ENCODE measurements at regions not wholly inside any gene's neighbourhood (a gene's known extent, or its start where the extent isn't known, plus 50 kb on each side); places are given as distances from the start of the nearest gene placed in this dataset.
A peak's percentile ranks its signal among the peaks of the same experiment; 100 is the strongest.

DNA sequence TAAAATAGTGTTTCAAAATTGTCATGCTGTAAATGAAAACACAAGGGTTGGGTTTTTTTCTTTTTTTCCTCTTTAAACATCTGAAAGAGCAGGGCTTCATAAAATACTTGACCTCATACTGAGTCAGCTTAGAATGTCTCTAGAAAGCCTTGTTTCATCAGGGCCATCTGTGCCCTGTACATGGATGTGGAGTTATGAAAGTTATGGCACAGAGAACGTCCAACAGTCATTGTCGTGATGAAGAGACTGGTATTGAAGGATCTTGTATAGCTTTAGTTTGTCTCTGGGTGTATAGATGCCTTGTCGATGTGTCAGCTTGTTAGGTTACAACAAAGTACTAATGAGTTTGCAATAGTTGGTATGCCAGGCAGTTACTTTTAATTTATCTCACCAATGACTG is 127.3 kb downstream of the FAM204A start:
- intact Hi-C loops (cut with DNase I; ENCODE audit: low total_unique reads) = no loop called here
- DNase-seq = no peak
- H3K9me3 ChIP-seq = no peaks in the 10 kb centered on the region
- no peak for TF ChIP-seq CTCF (IDR thresholded peaks at IDR 0.05)
- no peak for TF ChIP-seq EP300 (IDR thresholded peaks at IDR 0.05; ENCODE audit: low read depth)
- TF ChIP-seq POLR2A (IDR thresholded peaks at IDR 0.05) = no peak
- no peak for TF ChIP-seq POLR2AphosphoS5 (IDR thresholded peaks at IDR 0.05)
- H3K4me3 ChIP-seq = no peak overlapping the region
- H3K27ac ChIP-seq = no peak overlapping the region
- H3K4me1 ChIP-seq = peaks cover 0 to 21% (median 0%) of the 10 kb centered on the region in 4 donors
- WGBS, 2 donors (ENCODE audit: low coverage in 1 of 2) = 78 to 88% methylated on average over 3 of the region's 3 CpGs
- in situ Hi-C loops (cut with MboI; ENCODE audit: low pct_ligation_motif_present in 1 of 4, low pct_unique_long_range_greater_than_20kb in 1 of 4, low sequenced_read_pairs in 3 of 4) = no loop called here
- no peaks in the 10 kb centered on the region for H3K36me3 ChIP-seq
- no peaks in the 10 kb centered on the region for H3K27me3 ChIP-seq

DNA sequence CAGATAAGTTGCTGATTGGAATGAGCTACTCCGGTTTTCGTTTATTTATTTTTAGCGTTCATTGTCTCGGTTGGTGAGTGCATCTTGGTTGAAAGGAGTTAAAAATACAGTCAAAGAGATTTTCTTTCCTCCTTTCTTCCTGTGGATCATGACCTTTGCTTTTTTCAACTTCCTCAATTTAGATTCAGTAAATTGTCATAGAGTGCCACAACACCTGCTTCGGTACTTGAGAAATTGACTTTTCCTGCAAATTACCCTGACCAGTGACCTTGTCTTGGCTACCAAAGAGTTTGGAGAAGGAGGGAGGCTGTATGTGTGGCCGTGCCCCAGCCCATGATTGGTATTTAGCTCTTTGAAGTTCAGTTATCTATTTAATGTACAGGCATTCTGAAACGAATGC is 128.7 kb downstream of the FAM204A start:
- Histone ChIP-seq H3K27me3 (no peaks in the 10 kb centered on the region), H3K9me3 (no peaks in the 10 kb centered on the region), H3K36me3 (no peaks in the 10 kb centered on the region), H3K4me1 (peaks cover 0 to 21% (median 0%) of the 10 kb centered on the region in 4 donors), H3K4me3 (no peak overlapping the region), H3K27ac (peak overlapping the region; percentile 18 to 55 (median 50))
- TF ChIP-seq POLR2AphosphoS5 (IDR thresholded peaks at IDR 0.05) (no peak), CTCF (IDR thresholded peaks at IDR 0.05) (no peak), POLR2A (IDR thresholded peaks at IDR 0.05) (no peak), EP300 (IDR thresholded peaks at IDR 0.05; ENCODE audit: low read depth) (no peak)
- intact Hi-C loops (cut with DNase I; ENCODE audit: low total_unique reads) (no loop called here), in situ Hi-C loops (cut with MboI; ENCODE audit: low pct_ligation_motif_present in 1 of 4, low pct_unique_long_range_greater_than_20kb in 1 of 4, low sequenced_read_pairs in 3 of 4) (no loop called here)
- 19 to 25% methylated on average over 4 to 7 of the region's 7 CpGs for WGBS, 2 donors (ENCODE audit: low coverage in 1 of 2)
- no peak for DNase-seq

- H3K36me3 ChIP-seq = no peaks in the 10 kb centered on the region
- in situ Hi-C loops (cut with MboI; ENCODE audit: low pct_ligation_motif_present in 1 of 4, low pct_unique_long_range_greater_than_20kb in 1 of 4, low sequenced_read_pairs in 3 of 4) = no loop called here
- no peak overlapping the region for H3K4me3 ChIP-seq
- 70 to 82% methylated on average over 2 of the region's 2 CpGs for WGBS, 2 donors (ENCODE audit: low coverage in 1 of 2)
- DNase-seq = no peak
- no peak overlapping the region for H3K27ac ChIP-seq
- no peak for TF ChIP-seq POLR2AphosphoS5 (IDR thresholded peaks at IDR 0.05)
- TF ChIP-seq CTCF (IDR thresholded peaks at IDR 0.05) = no peak
- TF ChIP-seq POLR2A (IDR thresholded peaks at IDR 0.05) = no peak
- TF ChIP-seq EP300 (IDR thresholded peaks at IDR 0.05; ENCODE audit: low read depth) = no peak
- H3K27me3 ChIP-seq = no peaks in the 10 kb centered on the region
- H3K9me3 ChIP-seq = no peaks in the 10 kb centered on the region
- peaks cover 0 to 26% (median 0%) of the 10 kb centered on the region in 4 donors for H3K4me1 ChIP-seq
- intact Hi-C loops (cut with DNase I; ENCODE audit: low total_unique reads) = no loop called here
Measured at GRCh38 chr10:118210276-118210675, 131.8 kb downstream of the FAM204A start.

DNA sequence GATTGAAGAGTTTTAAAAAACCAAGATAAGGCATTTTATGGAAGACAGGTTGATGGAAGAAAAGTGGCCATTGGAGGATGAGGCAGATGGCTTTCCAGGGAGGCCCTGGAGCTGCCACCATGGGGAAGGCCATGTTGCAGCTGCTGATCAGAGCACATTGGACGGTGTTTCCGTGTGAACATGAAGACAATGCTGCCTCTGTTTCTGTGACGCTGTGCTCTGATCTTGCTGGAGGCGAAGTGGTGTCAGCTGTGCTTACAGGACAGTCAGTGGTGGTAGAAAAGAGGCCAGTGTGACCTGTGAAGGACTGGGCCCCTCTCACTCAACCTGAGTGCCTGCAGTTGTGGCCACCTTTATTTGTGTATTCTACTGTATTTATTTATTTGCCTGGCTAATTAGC is 132.9 kb downstream of the FAM204A start:
- H3K9me3 ChIP-seq = no peaks in the 10 kb centered on the region
- WGBS, 2 donors (ENCODE audit: low coverage in 1 of 2) = 54 to 67% methylated on average over 4 of the region's 4 CpGs
- TF ChIP-seq POLR2A (IDR thresholded peaks at IDR 0.05) (no peak), CTCF (IDR thresholded peaks at IDR 0.05) (no peak), EP300 (IDR thresholded peaks at IDR 0.05; ENCODE audit: low read depth) (no peak), POLR2AphosphoS5 (IDR thresholded peaks at IDR 0.05) (no peak)

More for the DNA sequence above, 132.9 kb downstream of the FAM204A start:
- intact Hi-C loops (cut with DNase I; ENCODE audit: low total_unique reads) = no loop called here
- no peak overlapping the region for H3K27ac ChIP-seq
- no peak overlapping the region for H3K4me3 ChIP-seq
- peaks cover 0 to 25% (median 0%) of the 10 kb centered on the region in 4 donors for H3K4me1 ChIP-seq
- in situ Hi-C loops (cut with MboI; ENCODE audit: low pct_ligation_motif_present in 1 of 4, low pct_unique_long_range_greater_than_20kb in 1 of 4, low sequenced_read_pairs in 3 of 4) = no loop called here
- H3K36me3 ChIP-seq = no peaks in the 10 kb centered on the region
- H3K27me3 ChIP-seq = no peaks in the 10 kb centered on the region
- no peak for DNase-seq

All from transverse colon (tissue), 4 donors.